NCI-H510A (cell line): ENCODE measurements at regions not wholly inside any gene's neighbourhood (a gene's known extent, or its start where the extent isn't known, plus 50 kb on each side); places are given as distances from the start of the nearest gene placed in this dataset.

ENCODE experiments used
- DNase-seq: peaks from one replicate; lab custom pipeline; 2025; lab: John Stamatoyannopoulos, UW

GRCh38 chr3:5069627-5070026 is 52.5 kb upstream of the ARL8B start:
- DNase-seq = no peak

- DNase-seq = no peak
Observed at GRCh38 chr3:5071061-5071460, 51.0 kb upstream of the ARL8B start.

GRCh38 chr3:5072100-5072816 is 49.8 kb upstream of the ARL8B start:
- DNase-seq = no peak
